ENCODE measurements at regions not wholly inside any gene's neighbourhood (a gene's known extent, or its start where the extent isn't known, plus 50 kb on each side); places are given as distances from the start of the nearest gene placed in this dataset.

GRCh38 chr2:125681576-125681975 lies 974.4 kb upstream of the GYPC start:
- TF ChIP-seq CTCF (conservative IDR thresholded peaks at IDR 0.05; ENCODE audit: low read depth, low read length) (no peak), RAD21 (IDR thresholded peaks at IDR 0.05; ENCODE audit: low read length) (no peak), POLR2A (IDR thresholded peaks at IDR 0.05; ENCODE audit: low read depth, low read length) (no peak), RCOR1 (IDR thresholded peaks at IDR 0.05; ENCODE audit: insufficient replicate concordance, low read length) (no peak), SMC3 (IDR thresholded peaks at IDR 0.05; ENCODE audit: low read depth, low read length) (no peak), RFX5 (IDR thresholded peaks at IDR 0.05; ENCODE audit: low read depth, low read length) (no peak), CEBPB (IDR thresholded peaks at IDR 0.05; ENCODE audit: low read depth, low read length) (no peak), FOS (IDR thresholded peaks at IDR 0.05; ENCODE audit: low read depth, low read length) (no peak), CHD1 (IDR thresholded peaks at IDR 0.05; ENCODE audit: low read depth, low read length) (no peak), MAFK (IDR thresholded peaks at IDR 0.05; ENCODE audit: low read depth, low read length) (0 out of 2 replicates have a peak, but pooled peaks have one; percentile 2), MAZ (IDR thresholded peaks at IDR 0.05; ENCODE audit: borderline replicate concordance, low read depth, low read length) (no peak)

All from IMR-90 (cell line).